Activated CD4-positive, alpha-beta T cell treated with anti-CD3 and anti-CD28 coated beads, Interleukin-2, amount 50 U/mL, for 1 hour (primary cell): ENCODE measurements at regions not wholly inside any gene's neighbourhood (a gene's known extent, or its start where the extent isn't known, plus 50 kb on each side); places are given as distances from the start of the nearest gene placed in this dataset.
"Not testable (repeated sequence)": the region's sequence is repeated elsewhere in the genome, so short reads cannot be mapped to it uniquely, and the experiment has no call there.

Source experiments
- DNase-seq: peaks from one replicate; pipeline ENCODE4 v3.0.0-alpha.2; 2020

DNA sequence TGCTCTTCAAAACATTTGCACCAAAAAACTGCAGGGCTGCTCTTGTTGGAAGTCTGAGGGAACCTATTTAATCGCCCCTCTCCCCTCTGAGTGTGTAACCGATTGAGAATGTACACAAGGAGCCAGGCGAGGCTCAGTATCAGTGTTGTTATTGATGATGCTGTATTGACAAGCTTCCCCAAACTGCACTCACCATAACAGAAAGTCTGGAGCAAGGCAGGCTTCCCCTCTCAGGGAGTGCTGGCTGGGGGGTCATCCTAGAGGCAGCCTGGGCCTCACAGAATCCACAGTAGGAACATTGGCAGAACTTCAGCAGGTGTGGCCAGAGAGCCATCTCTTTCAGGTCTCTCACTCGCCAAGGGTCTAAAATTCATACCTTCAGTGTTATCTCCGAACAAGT lies 58.1 kb upstream of the TUNAR start:
- no peak for DNase-seq

DNA sequence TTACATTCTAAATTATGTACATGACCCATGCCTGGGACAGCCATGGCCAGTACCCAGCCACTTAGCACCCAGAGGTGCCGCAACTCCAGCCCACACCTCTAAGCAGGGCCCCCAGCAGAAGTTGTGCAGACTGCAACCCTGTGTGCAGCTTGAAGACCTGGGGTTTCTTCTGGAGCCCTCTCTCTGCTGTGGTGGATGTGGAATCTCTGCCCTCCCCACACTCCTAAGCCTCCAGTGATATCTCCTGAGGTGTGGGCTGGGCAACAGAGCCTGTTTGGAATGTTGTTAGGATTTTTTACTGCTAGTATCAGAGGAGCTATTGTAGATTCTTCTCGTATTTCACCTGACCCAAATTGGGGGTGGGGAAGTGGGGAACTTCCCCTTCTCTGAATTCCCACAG lies 59.4 kb upstream of the TUNAR start:
- DNase-seq, result no peak

GRCh38 chr14:95816539-95816938 lies 60.1 kb upstream of the TUNAR start:
- DNase-seq, result no peak

- DNase-seq, result no peak
Measured at GRCh38 chr14:95815226-95815690, 61.4 kb upstream of the TUNAR start.

GRCh38 chr14:95814363-95815225 lies 62.0 kb upstream of the TUNAR start:
- DNase-seq, result no peak

DNA sequence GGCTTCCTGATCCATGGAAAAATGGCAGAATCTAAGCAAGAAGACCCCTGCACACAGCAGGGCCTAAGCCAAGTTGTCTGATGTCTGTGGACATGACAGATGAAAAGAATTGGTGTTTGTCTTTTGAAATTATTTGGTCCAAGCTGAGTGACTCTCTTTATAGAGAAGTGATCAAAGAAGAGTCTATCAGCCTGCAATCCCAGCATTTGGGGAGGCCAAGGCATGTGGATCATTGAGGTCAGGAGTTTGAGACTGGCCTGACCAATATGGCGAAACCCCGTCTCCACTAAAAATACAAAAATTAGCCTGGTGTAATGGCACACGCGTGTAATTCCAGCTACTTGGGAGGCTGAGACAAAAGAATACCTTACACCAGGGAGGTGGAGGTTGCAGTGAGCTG lies 64.8 kb upstream of the TUNAR start:
- no peak for DNase-seq

DNA sequence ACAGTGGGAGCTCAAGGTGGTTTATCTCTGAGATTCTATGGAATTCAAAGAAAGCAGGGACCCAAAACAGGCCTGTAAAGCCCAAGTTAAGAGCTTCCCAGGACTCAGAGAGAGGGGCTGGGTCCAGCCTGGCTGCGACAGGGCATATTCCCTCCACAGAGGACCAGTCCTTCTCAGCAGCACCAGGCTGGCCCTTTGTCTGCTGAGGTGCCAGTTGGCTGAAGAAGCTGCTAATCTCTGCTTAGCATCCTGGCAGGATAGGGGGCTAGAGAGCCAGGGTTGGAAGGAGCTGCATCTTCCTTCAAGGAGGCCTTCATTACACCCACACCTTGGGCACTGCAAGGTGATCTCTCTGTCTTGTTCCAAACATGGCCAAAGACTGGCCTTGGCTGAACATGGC lies 68.3 kb upstream of the TUNAR start:
- DNase-seq, result no peak

DNA sequence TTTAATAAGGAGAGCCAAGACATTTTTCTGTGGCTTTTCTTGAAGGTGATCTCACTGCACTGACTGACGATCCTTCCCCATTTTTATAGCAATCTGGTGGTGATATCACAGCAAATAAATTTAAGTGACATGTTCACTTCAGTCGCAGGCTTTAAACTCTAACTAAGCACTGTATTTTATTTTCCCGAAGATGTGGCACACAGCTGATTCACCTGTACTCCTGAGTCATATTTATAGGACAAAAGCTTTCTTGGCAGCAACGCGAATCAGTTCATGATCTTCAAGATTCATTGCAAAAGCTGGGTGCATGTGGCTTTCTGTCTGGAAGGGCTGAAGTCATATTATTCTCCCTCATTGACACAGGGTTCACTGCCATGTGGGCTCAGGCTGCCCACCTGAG lies 79.8 kb upstream of the TUNAR start:
- no peak for DNase-seq

DNA sequence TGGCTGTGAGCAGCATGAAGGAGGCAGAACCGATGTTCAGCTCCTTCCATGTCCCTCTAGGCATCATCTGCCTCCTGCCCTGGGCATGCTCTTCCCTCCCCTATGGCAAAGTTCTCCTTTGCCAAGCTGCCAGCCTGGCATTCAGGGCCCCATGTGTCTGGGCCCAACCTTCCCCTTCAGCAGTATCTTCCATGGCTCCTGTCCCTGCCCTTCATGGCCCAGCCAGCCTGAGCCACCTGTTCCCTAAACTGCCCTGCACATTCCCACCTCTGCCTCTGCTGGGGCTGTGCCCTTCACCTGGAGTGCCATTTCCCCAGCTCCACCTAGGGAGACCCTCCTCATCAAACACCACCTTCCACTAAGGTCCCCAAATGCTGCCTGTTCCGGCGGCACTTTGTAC lies 74.0 kb upstream of the TCL1A start:
- DNase-seq, result no peak

DNA sequence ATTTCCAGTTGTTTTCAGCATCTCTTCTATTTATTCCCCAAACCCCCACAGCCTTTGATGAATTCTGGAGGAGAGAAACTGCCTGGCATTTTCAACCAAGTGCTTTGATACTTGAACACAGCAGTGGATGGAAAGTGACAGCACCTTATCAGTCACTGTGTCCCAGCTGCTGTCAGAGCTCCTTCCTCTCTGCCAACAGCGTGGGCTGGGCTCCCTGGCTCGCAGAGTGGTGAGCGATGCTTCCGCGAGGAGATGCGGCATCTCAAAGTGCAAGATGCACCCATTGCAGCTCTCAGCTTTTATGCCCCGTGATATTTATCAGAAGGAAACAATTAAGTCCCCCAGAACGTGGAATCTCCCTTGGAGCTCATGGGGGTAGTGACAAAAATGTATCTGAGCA lies 72.6 kb upstream of the TCL1A start:
- no peak for DNase-seq

DNA sequence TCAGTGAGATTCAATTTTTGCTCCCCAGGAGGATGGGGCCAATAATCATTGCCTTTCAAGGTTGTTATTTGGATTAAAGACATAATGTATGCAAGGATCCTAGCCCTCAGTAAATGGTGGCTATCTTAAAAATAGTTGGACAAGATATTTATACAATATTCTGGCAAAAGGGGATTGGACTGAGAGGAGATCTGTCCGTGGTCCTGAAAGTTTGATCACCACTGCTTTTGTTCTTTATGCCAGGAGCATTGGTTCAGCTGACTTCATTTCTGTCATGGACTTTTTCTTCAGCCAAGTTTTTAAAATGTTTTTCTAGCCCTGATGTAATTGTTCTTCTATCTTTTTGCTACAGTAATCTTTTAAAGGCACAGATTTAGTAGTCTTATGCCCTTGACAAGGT lies 70.2 kb upstream of the TCL1A start:
- DNase-seq, result no peak

GRCh38 chr14:95776798-95777534 lies 63.0 kb upstream of the TCL1A start:
- no peak for DNase-seq

DNA sequence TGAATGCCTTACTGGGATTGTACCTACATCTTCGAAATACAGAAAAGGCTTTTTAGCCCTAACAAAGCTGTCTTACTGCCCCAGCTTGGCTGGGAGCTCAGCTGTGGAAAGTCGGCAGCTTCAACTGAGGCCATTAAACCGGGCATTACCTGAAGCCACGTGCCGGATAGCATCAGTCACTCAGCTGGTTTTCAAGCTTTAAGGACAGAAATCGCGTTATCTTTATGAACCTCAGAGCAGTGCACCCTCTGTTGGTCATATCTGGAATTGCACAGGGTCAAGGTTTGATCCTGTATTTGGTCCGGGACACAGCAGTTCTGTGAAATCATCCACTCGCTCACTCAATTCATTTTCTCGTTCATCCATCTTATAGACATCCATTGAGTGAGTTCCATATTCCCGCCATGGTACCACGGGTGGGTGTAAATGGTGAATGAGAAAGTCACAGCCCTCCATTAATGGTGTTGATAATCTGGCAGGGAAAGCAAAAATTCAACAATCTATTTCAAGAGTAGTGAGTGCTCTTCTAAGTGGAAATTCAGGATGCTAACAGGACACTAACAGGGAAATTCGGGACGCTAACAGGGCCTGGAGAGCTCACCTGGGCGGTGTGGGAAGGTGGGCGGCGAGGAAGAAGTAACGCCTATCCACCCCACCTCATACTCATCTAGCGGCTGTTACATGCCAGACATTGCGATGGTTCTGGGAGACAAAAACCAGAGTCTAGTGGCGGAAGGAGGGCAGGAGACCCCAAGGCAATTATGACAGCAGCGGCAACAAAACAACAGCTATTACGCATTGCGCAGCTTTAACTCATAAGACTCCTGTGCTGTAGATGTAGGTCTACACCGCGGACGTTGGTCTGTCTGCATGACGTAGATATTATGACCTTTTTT lies 60.6 kb upstream of the TCL1A start:
- peak; percentile 44 for DNase-seq

DNA sequence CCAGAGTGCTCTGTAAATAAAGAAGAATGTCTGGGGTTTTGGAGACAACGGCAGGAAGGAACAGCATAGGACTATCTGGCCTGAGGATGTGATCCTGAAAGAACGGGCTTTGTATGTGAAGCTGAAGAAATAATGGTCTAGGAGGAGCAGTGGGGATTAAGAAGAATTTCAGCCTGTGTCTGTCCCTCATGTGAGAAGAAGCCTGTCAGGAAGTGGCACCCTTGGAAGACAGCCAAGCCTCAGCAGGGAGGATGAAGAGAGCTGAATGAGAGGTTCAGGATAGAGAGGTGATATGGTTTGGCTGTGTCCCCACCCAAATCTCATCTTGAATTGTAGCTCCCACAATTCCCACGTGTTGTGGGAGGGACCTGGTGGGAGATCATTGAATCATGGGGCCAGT lies 56.9 kb upstream of the TCL1A start:
- no peak for DNase-seq

DNA sequence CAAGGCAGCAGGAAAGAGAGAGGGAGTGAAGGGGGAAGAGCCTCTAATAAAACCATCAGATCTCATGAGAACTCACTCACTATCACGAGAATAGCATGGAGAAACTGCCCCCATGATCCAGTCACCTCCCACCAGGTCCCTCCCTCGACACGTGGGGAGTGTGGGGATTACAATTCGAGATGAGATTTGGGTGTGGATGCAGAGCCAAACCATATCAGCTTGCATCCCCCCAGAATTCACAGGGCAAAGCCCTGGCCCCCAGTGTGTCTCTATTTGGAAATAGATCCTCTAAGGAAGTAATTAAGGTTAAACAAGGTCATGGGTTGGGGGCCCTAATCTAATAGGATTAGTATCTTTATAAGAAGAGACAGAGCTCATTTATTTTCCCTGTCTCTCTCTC lies 56.1 kb upstream of the TCL1A start:
- no peak for DNase-seq

- not testable (repeated sequence) for DNase-seq
Measured at GRCh38 chr14:95769431-95769830, 55.5 kb upstream of the TCL1A start.

DNA sequence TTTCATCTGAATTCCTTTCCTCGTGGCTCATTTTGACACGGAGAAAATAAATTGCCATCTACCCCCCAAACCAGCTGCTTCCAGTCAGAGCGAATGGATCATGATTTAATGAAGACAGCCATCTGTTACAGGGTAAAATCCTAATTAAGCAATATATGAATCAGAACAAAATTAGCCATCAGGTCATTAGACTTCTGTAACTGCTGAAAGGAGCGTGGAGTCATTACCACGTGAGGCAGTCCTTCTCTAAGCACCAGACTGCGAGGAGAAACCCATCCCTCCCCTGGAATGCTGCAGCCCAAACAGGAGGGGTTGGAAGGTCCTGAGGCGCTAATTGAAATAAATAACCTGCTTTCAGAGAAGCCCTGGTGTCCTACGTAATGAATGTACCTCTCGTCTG lies 51.1 kb upstream of the TCL1A start:
- no peak for DNase-seq

DNA sequence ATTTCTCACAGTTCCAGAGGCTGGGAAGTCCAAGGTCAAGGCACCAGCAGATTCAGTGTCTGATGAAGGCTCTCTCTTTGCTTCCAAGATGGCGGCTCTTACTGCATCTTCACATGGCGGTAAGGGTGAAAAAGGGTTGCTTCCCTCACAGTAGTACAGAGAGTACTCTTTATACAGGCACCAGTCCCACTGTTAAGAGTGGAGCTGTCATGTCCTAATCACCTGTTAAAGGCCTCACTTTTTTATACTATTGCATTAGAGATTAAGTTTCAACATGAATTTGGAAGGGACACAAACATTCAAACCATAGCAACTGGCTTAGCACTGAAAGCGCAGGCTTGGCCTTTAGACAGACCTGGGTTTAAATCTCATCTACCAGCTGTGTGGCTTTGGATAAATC lies 50.0 kb upstream of the TCL1A start:
- no peak for DNase-seq
